H9 (cell line): ENCODE measurements at regions not wholly inside any gene's neighbourhood (a gene's known extent, or its start where the extent isn't known, plus 50 kb on each side); places are given as distances from the start of the nearest gene placed in this dataset.
"Not testable (repeated sequence)": the region's sequence is repeated elsewhere in the genome, so short reads cannot be mapped to it uniquely, and the experiment has no call there.

Experiments
- DNase-seq: peaks from one replicate; pipeline ENCODE4 v3.0.0-alpha.2; 2017
- H2AFZ ChIP-seq: one replicate; pipeline ENCODE4 v1.6.1; 2013; ENCODE audit warnings: mild to moderate bottlenecking, low read length, control low read depth, moderate library complexity
- H2AK5ac ChIP-seq: 2 replicates; pipeline ENCODE4 v1.6.1; 2013; ENCODE audit warnings: low read length, control low read depth, mixed read lengths; ENCODE audit not compliant: insufficient read length
- H2BK120ac ChIP-seq: one replicate; pipeline ENCODE4 v1.6.1; 2013; ENCODE audit warnings: low read depth, mild to moderate bottlenecking, low read length, control low read depth, inconsistent platforms; ENCODE audit not compliant: poor library complexity, severe bottlenecking
- H2BK12ac ChIP-seq: 2 replicates; pipeline ENCODE4 v1.6.1; 2013; ENCODE audit warnings: low read length, control low read depth, mixed read lengths, low read depth; ENCODE audit not compliant: insufficient read length
- H2BK15ac ChIP-seq: 2 replicates; pipeline ENCODE4 v1.6.1; 2013; ENCODE audit warnings: low read depth, low read length, control low read depth
- H2BK20ac ChIP-seq: one replicate; pipeline ENCODE4 v1.6.1; 2013; ENCODE audit warnings: low read depth, mild to moderate bottlenecking, low read length, control low read depth, inconsistent platforms; ENCODE audit not compliant: poor library complexity, severe bottlenecking
- H2BK5ac ChIP-seq: 2 replicates; pipeline ENCODE4 v1.6.1; 2013; ENCODE audit warnings: low read length, control low read depth, mixed read lengths; ENCODE audit not compliant: insufficient read length
- H3K14ac ChIP-seq: 2 replicates; pipeline ENCODE4 v1.6.1; 2013; ENCODE audit warnings: low read length, control low read depth; ENCODE audit not compliant: insufficient read depth
- H3K18ac ChIP-seq: 2 replicates; pipeline ENCODE4 v1.6.1; 2013; ENCODE audit warnings: low read depth, mild to moderate bottlenecking, mixed read lengths, low read length, control low read depth; ENCODE audit not compliant: insufficient read length
- H3K23ac ChIP-seq: 2 replicates; pipeline ENCODE4 v1.6.1; 2013; ENCODE audit warnings: low read length, control low read depth, mixed read lengths, low read depth; ENCODE audit not compliant: insufficient read length
- H3K23me2 ChIP-seq: 2 replicates; pipeline ENCODE4 v1.6.1; 2013; ENCODE audit warnings: low read depth, mild to moderate bottlenecking, mixed read lengths, low read length, control low read depth; ENCODE audit not compliant: insufficient read length, poor library complexity, severe bottlenecking
- H3K27ac ChIP-seq: 2 replicates; pipeline ENCODE4 v1.5.1; 2013; ENCODE audit warnings: low read length, control low read depth, mixed read lengths, low read depth; ENCODE audit not compliant: insufficient read length
- H3K27me3 ChIP-seq: 2 replicates; pipeline ENCODE4 v1.6.1; 2013; ENCODE audit warnings: low read length, control low read depth, inconsistent platforms; ENCODE audit not compliant: insufficient read depth
- H3K4ac ChIP-seq: 2 replicates; pipeline ENCODE4 v1.6.1; 2013; ENCODE audit warnings: low read depth, mild to moderate bottlenecking, control low read depth, inconsistent platforms, low read length, moderate library complexity
- H3K4me1 ChIP-seq: 2 replicates; pipeline ENCODE4 v1.6.1; 2013; ENCODE audit warnings: low read length, control low read depth, inconsistent platforms; ENCODE audit not compliant: insufficient read depth
- H3K4me2 ChIP-seq: 2 replicates; pipeline ENCODE4 v1.6.1; 2013; ENCODE audit warnings: low read length, control low read depth, mixed read lengths; ENCODE audit not compliant: insufficient read length, insufficient read depth
- H3K56ac ChIP-seq: 2 replicates; pipeline ENCODE4 v1.6.1; 2013; ENCODE audit warnings: low read depth, mild to moderate bottlenecking, mixed read lengths, low read length, control low read depth; ENCODE audit not compliant: insufficient read length
- H3K79me1 ChIP-seq: 2 replicates; pipeline ENCODE4 v1.6.1; 2013; ENCODE audit warnings: low read depth, mild to moderate bottlenecking, moderate library complexity, low read length, control low read depth, inconsistent platforms; ENCODE audit not compliant: insufficient read depth, poor library complexity, severe bottlenecking
- H3K79me2 ChIP-seq: 2 replicates; pipeline ENCODE4 v1.6.1; 2013; ENCODE audit warnings: low read length, control low read depth, inconsistent platforms; ENCODE audit not compliant: insufficient read depth
- H3K9ac ChIP-seq: 2 replicates; pipeline ENCODE4 v1.6.1; 2013; ENCODE audit warnings: low read length, control low read depth, mixed read lengths; ENCODE audit not compliant: insufficient read length; ENCODE audit errors: extremely low read depth
- H3K9me3 ChIP-seq: one replicate; pipeline ENCODE4 v1.6.1; 2013; ENCODE audit warnings: low read depth, low read length, inconsistent platforms; ENCODE audit not compliant: control insufficient read depth
- H3T11ph ChIP-seq: one replicate; pipeline ENCODE4 v1.6.1; 2013; ENCODE audit warnings: mild to moderate bottlenecking, low read length, control low read depth, inconsistent platforms
- H4K20me1 ChIP-seq: one replicate; pipeline ENCODE4 v1.6.1; 2013; ENCODE audit not compliant: control insufficient read depth, insufficient read length, insufficient read depth
- H4K5ac ChIP-seq: 2 replicates; pipeline ENCODE4 v1.6.1; 2013; ENCODE audit warnings: low read depth, mild to moderate bottlenecking, mixed read lengths, low read length, control low read depth; ENCODE audit not compliant: insufficient read length
- H4K8ac ChIP-seq: replicated peaks from 2 replicates; pipeline ENCODE4 v1.6.1; 2013; ENCODE audit warnings: low read length, control low read depth, mixed read lengths, low read depth; ENCODE audit not compliant: insufficient read length
- H4K91ac ChIP-seq: 2 replicates; pipeline ENCODE4 v1.6.1; 2013; ENCODE audit warnings: low read depth, mild to moderate bottlenecking, moderate library complexity, mixed read lengths, low read length, control low read depth; ENCODE audit not compliant: insufficient read length
- H3K27ac Mint-ChIP-seq, 3 experiments: 2 replicates in 2 of 3; 3 replicates in 1 of 3; pipeline ENCODE4 v1.8.0; 2020 to 2021; ENCODE audit warnings: mixed read lengths in 3 of 3, mild to moderate bottlenecking in 1 of 3, moderate library complexity in 1 of 3
- H3K27me3 Mint-ChIP-seq: 2 replicates; pipeline ENCODE4 v1.8.0; 2021; ENCODE audit warnings: low read depth, mild to moderate bottlenecking, moderate library complexity, mixed read lengths
- H3K36me3 Mint-ChIP-seq, 3 experiments: 2 replicates in 2 of 3; 3 replicates in 1 of 3; pipeline ENCODE4 v1.8.0; 2020 to 2021; ENCODE audit warnings: low read depth in 3 of 3, mixed read lengths in 3 of 3; ENCODE audit not compliant: insufficient read depth in 1 of 3
- H3K4me1 Mint-ChIP-seq, 2 experiments: 2 replicates each; pipeline ENCODE4 v1.8.0; 2020; ENCODE audit warnings: mixed read lengths in 2 of 2
- H3K4me3 Mint-ChIP-seq, 2 experiments: 2 replicates in 1 of 2; 3 replicates in 1 of 2; pipeline ENCODE4 v1.8.0; 2020 to 2021; ENCODE audit warnings: mild to moderate bottlenecking in 2 of 2, mixed read lengths in 2 of 2, moderate library complexity in 1 of 2
- H3K9me3 Mint-ChIP-seq, 2 experiments: 2 replicates in 1 of 2; 3 replicates in 1 of 2; pipeline ENCODE4 v1.8.0; 2020; ENCODE audit warnings: mild to moderate bottlenecking in 2 of 2, mixed read lengths in 2 of 2, moderate library complexity in 1 of 2
- WGBS: extraction: QIAGEN DNeasy Blood & Tissue Kit; methylation state at CpG from one replicate; pipeline ENCODE4 v1.1.7; 2013; ENCODE audit warnings: missing lambda C conversion rate, low lambda C conversion rate, mixed read lengths; ENCODE audit not compliant: insufficient read length; ENCODE audit errors: extremely low coverage; 5-methylcytosine and 5-hydroxymethylcytosine counted together

- H3T11ph ChIP-seq, H3K79me2 ChIP-seq, H4K8ac ChIP-seq, H4K20me1 ChIP-seq, H3K36me3 Mint-ChIP-seq, H3K9me3 ChIP-seq, H3K4me1 ChIP-seq, H3K4me1 Mint-ChIP-seq, H3K14ac ChIP-seq, H2BK120ac ChIP-seq, H3K27ac ChIP-seq, H3K56ac ChIP-seq, H3K4me2 ChIP-seq, H3K9ac ChIP-seq, H3K9me3 Mint-ChIP-seq, H2BK20ac ChIP-seq, H2AFZ ChIP-seq, H4K5ac ChIP-seq, H3K18ac ChIP-seq, H3K4ac ChIP-seq, H2AK5ac ChIP-seq, H4K91ac ChIP-seq, H2BK5ac ChIP-seq, H3K4me3 Mint-ChIP-seq, H3K27me3 Mint-ChIP-seq, H3K27me3 ChIP-seq, H3K79me1 ChIP-seq, H2BK15ac ChIP-seq, H2BK12ac ChIP-seq, H3K23me2 ChIP-seq, DNase-seq, H3K23ac ChIP-seq: not testable (repeated sequence)
- no CpG with 5 or more reads among the region's 6 CpGs for WGBS
- peak overlapping the region in 1 of 3 experiments; percentile 48; a peak in 1 of 7 replicates for H3K27ac Mint-ChIP-seq
Measured at GRCh38 chr1:195722146-195722545, 886.1 kb downstream of the KCNT2 start.
